Right atrium auricular region (tissue), 2 donors: ENCODE measurements at regions not wholly inside any gene's neighbourhood (a gene's known extent, or its start where the extent isn't known, plus 50 kb on each side); places are given as distances from the start of the nearest gene placed in this dataset.

ENCODE experiments used
- DNase-seq: peaks from one replicate; pipeline ENCODE4 v3.0.0-alpha.2; 2019; ENCODE audit warnings: low spot score
- H3K27ac ChIP-seq, 2 donors: fragments of 200-600 bp; sonication (generic); 1 replicate in 1 of 2; 2 replicates in 1 of 2; pipeline ENCODE4 v1.5.1; 2016 to 2019
- H3K27me3 ChIP-seq, 2 donors: fragments of 200-600 bp; sonication (generic); one replicate each; pipeline versions ENCODE4 v1.5.1 to v1.6.0; 2017 to 2019
- H3K36me3 ChIP-seq: fragments of 200-600 bp; sonication (generic); one replicate; pipeline ENCODE4 v1.5.1; 2016
- H3K4me1 ChIP-seq, 2 donors: fragments of 200-600 bp; sonication (generic); one replicate each; pipeline versions ENCODE4 v1.5.1 to v1.6.0; 2017 to 2019
- H3K4me3 ChIP-seq, 2 donors: fragments of 200-600 bp; sonication (generic); 1 replicate in 1 of 2; 2 replicates in 1 of 2; pipeline ENCODE4 v1.5.1; 2017 to 2019; ENCODE audit warnings: mild to moderate bottlenecking in 1 of 2, moderate library complexity in 1 of 2
- H3K9me3 ChIP-seq, 2 donors: fragments of 200-600 bp; sonication (generic); one replicate each; pipeline ENCODE4 v1.5.1; 2019
- TF ChIP-seq, protein P1 (sequence below), 2 donors: fragments of 200-600 bp; sonication (generic); IDR thresholded peaks; one replicate each; pipeline ENCODE4 v1.5.1; 2019; ENCODE audit warnings: antibody characterized with exemption in 2 of 2

DNA sequence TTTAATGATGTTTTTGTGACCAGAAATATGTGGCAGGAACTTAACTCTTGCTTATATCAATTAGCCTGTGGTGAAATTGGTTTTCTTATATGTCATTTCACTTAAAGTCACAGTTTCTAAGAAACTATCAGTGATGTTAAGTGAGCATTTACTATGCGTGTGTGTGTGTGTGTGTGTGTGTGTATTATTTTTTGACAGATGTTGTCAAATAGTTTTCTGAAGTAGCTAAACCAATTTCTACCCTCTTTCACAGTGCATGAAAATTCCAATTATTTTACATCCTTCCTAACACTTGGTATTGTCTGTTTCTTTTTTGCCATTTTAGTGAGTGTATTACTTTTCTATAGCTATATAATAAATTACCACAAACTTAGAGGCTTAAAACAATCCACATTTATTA, 122.1 kb upstream of the CAND1 start:
- TF ChIP-seq, protein P1, sequence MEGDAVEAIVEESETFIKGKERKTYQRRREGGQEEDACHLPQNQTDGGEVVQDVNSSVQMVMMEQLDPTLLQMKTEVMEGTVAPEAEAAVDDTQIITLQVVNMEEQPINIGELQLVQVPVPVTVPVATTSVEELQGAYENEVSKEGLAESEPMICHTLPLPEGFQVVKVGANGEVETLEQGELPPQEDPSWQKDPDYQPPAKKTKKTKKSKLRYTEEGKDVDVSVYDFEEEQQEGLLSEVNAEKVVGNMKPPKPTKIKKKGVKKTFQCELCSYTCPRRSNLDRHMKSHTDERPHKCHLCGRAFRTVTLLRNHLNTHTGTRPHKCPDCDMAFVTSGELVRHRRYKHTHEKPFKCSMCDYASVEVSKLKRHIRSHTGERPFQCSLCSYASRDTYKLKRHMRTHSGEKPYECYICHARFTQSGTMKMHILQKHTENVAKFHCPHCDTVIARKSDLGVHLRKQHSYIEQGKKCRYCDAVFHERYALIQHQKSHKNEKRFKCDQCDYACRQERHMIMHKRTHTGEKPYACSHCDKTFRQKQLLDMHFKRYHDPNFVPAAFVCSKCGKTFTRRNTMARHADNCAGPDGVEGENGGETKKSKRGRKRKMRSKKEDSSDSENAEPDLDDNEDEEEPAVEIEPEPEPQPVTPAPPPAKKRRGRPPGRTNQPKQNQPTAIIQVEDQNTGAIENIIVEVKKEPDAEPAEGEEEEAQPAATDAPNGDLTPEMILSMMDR (IDR thresholded peaks at IDR 0.05): no peak
- Histone ChIP-seq H3K4me1 (no peaks in the 10 kb centered on the region), H3K27ac (no peak overlapping the region), H3K36me3 (no peaks in the 10 kb centered on the region), H3K27me3 (no peaks in the 10 kb centered on the region), H3K9me3 (no peaks in the 10 kb centered on the region), H3K4me3 (no peak overlapping the region)
- no peak for DNase-seq

DNA sequence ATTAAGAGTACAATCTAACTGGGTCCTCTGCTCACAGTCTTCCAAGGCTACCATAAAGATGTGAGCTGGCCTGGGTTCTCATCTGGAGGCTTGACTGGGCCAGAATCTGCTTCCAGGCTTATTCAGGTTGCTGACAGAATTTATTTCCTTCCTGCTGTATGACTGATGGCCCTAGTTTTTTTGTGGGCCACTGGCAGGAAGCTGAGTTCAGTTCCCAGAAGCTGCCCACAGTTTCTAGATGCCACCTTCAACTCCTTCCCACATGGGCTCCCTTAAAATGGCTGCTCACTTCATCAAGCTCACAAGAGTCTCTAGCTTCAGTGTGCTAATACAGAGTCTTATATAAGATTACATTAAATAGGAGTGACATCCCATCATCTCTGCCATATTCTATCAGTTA, 121.7 kb upstream of the CAND1 start:
- DNase-seq: no peak
- Histone ChIP-seq H3K36me3 (no peaks in the 10 kb centered on the region), H3K9me3 (no peaks in the 10 kb centered on the region), H3K27me3 (no peaks in the 10 kb centered on the region), H3K4me1 (no peaks in the 10 kb centered on the region), H3K27ac (no peak overlapping the region), H3K4me3 (no peak overlapping the region)
- TF ChIP-seq, protein P1 (IDR thresholded peaks at IDR 0.05): no peak

DNA sequence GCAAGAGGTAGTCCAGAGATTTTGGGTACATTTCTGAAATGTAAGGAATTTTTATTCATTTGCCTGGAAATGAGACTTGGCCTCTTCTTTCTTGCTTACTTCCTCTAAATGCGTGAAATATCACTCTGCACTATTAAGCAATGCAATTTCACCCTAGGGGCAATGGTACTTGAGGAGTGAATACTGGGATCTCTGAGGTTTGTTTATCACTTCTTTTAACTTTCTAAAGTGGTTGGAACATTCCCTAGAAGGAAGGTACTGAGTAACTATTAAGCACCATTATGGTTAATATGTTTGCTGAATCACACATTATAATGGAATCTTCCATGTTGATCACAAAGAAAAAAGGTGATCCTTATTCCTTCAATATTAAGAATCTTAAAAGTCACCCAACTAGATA, 120.9 kb upstream of the CAND1 start:
- TF ChIP-seq, protein P1 (IDR thresholded peaks at IDR 0.05): no peak
- Histone ChIP-seq H3K9me3 (no peaks in the 10 kb centered on the region), H3K4me1 (no peaks in the 10 kb centered on the region), H3K27me3 (no peaks in the 10 kb centered on the region), H3K27ac (no peak overlapping the region), H3K36me3 (no peaks in the 10 kb centered on the region), H3K4me3 (no peak overlapping the region)
- no peak for DNase-seq

DNA sequence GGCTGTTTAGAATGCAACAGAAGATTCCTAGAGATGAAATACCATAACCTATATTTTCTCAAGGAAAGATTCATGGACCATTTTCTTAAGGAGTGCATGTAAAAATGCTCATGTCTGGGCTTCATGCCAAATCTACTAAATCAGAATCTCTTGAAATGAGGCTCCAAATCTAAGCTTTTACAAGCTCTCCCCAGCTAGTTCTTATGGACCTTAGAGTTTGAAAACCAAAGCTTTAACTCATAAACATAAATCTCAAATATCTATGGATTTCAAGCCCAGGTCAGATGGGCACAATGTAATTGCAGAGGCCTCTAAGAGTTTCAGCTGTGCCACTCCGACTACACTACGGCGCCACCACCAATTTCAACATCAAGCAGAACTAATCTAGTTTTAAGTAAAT, 117.3 kb upstream of the CAND1 start:
- H3K27me3 ChIP-seq: no peaks in the 10 kb centered on the region
- no peak for DNase-seq
- TF ChIP-seq, protein P1 (IDR thresholded peaks at IDR 0.05): no peak
- no peaks in the 10 kb centered on the region for H3K9me3 ChIP-seq
- H3K27ac ChIP-seq: no peak overlapping the region
- H3K4me3 ChIP-seq: no peak overlapping the region
- H3K36me3 ChIP-seq: no peaks in the 10 kb centered on the region
- H3K4me1 ChIP-seq: no peaks in the 10 kb centered on the region

DNA sequence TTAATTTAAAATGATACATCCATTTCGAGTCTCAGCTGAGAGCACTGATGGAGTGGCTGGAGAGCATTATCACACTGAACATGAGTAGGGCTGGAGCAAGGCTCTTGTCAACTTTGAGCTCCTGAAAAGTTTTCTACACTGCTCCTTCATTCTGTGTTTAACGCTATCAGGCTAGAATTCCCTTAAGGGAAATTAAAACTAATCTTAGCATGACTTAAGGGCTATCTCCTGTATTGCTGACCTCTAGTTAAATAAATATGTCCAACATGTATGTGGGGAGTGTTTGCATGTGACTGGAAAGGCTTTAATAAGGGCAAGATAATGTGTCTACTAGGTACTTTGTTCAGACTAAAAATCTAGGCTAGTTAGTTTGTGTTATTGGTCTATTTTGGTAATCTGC, 116.7 kb upstream of the CAND1 start:
- Histone ChIP-seq H3K36me3 (no peaks in the 10 kb centered on the region), H3K9me3 (no peaks in the 10 kb centered on the region), H3K27ac (no peak overlapping the region), H3K4me1 (no peaks in the 10 kb centered on the region), H3K4me3 (no peak overlapping the region), H3K27me3 (no peaks in the 10 kb centered on the region)
- DNase-seq: no peak
- TF ChIP-seq, protein P1 (IDR thresholded peaks at IDR 0.05): no peak

DNA sequence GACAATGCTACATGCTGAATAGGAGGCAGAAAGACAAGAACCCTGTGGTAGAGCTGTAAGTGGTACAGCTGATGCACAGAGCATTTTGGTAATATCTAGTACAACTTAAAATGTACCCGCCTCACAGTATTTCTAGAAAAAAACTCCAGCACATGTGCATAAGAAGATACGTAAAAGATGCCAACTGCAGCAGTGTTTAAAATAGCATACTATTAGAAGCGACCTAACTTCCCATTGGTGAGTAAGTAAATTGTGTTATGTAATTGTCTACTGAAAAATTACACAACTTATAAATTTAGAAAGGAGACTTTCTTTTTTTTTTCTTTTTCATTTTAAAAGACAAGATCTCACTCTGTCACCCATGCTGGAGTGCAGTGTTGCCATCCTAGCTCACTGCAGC, 114.3 kb upstream of the CAND1 start:
- TF ChIP-seq, protein P1 (IDR thresholded peaks at IDR 0.05): no peak

More for the DNA sequence above, 114.3 kb upstream of the CAND1 start:
- H3K9me3 ChIP-seq: no peaks in the 10 kb centered on the region
- no peak overlapping the region for H3K4me3 ChIP-seq
- no peak for DNase-seq
- H3K4me1 ChIP-seq: no peaks in the 10 kb centered on the region
- no peaks in the 10 kb centered on the region for H3K36me3 ChIP-seq
- H3K27ac ChIP-seq: no peak overlapping the region
- H3K27me3 ChIP-seq: no peaks in the 10 kb centered on the region
